CD14-positive monocyte (primary cell): ENCODE measurements at regions not wholly inside any gene's neighbourhood (a gene's known extent, or its start where the extent isn't known, plus 50 kb on each side); places are given as distances from the start of the nearest gene placed in this dataset.

Experiments
- DNase-seq, 3 donors: peaks; one replicate each; pipeline ENCODE4 v3.0.0-alpha.2; 2011 to 2022
- H2AFZ ChIP-seq: 2 replicates; pipeline ENCODE4 v1.6.0; 2012; ENCODE audit warnings: mild to moderate bottlenecking, low read depth, low read length, inconsistent platforms; ENCODE audit not compliant: insufficient read depth, poor library complexity, severe bottlenecking
- H3K27ac ChIP-seq, 2 donors: 1 replicate in 1 of 2; 2 replicates in 1 of 2; pipeline ENCODE4 v1.5.1; 2012 to 2013; ENCODE audit warnings: low read length in 2 of 2, control low read depth in 1 of 2, inconsistent platforms in 1 of 2, low read depth in 1 of 2, mild to moderate bottlenecking in 1 of 2
- H3K27me3 ChIP-seq, 2 donors: one replicate each; pipeline versions ENCODE4 v1.6.0 to v1.6.1; 2011 to 2013; ENCODE audit warnings: low read length in 2 of 2; ENCODE audit not compliant: control insufficient read depth in 2 of 2, insufficient read depth in 2 of 2
- H3K36me3 ChIP-seq, 2 donors: replicated peaks in 1 of 2; 1 replicate in 1 of 2; 2 replicates in 1 of 2; pipeline versions ENCODE4 v1.5.1 to v1.6.1; 2012 to 2013; ENCODE audit warnings: low read length in 2 of 2, control low read depth in 1 of 2, inconsistent platforms in 1 of 2, mild to moderate bottlenecking in 1 of 2; ENCODE audit not compliant: insufficient read depth in 2 of 2, control insufficient read depth in 1 of 2
- H3K4me1 ChIP-seq, 2 donors: 1 replicate in 1 of 2; 2 replicates in 1 of 2; pipeline versions ENCODE4 v1.5.1 to v1.6.1; 2012 to 2013; ENCODE audit warnings: low read length in 2 of 2, control low read depth in 1 of 2, inconsistent platforms in 1 of 2, mild to moderate bottlenecking in 1 of 2, moderate library complexity in 1 of 2; ENCODE audit not compliant: insufficient read depth in 2 of 2, control insufficient read depth in 1 of 2
- H3K4me2 ChIP-seq: replicated peaks from 2 replicates; pipeline ENCODE3; 2012; ENCODE audit warnings: low read length, moderate library complexity, mild to moderate bottlenecking; ENCODE audit not compliant: poor library complexity, severe bottlenecking; ENCODE audit errors: extremely low read depth
- H3K4me3 ChIP-seq, 3 experiments: fragments of 200-600 bp in 1 of 3; sonication (generic) in 1 of 3; replicated peaks in 1 of 3; 1 replicate in 2 of 3; 2 replicates in 1 of 3; pipeline ENCODE4 v1.5.1; 2011 to 2013; ENCODE audit warnings: low read length in 3 of 3, mild to moderate bottlenecking in 3 of 3, control low read depth in 2 of 3, low read depth in 2 of 3, inconsistent platforms in 1 of 3, moderate library complexity in 1 of 3
- H3K79me2 ChIP-seq: 2 replicates; pipeline ENCODE4 v1.6.0; 2012; ENCODE audit warnings: mild to moderate bottlenecking, control low read depth, inconsistent platforms, low read length, moderate library complexity; ENCODE audit not compliant: insufficient read depth
- H3K9ac ChIP-seq: 2 replicates; pipeline ENCODE4 v1.6.0; 2017; ENCODE audit warnings: low read length, mild to moderate bottlenecking; ENCODE audit not compliant: insufficient read depth, poor library complexity, severe bottlenecking
- H3K9me3 ChIP-seq, 2 donors: replicated peaks in 1 of 2; 1 replicate in 1 of 2; 2 replicates in 1 of 2; pipeline versions ENCODE4 v1.5.1 to v1.6.1; 2012 to 2013; ENCODE audit warnings: low read length in 2 of 2, control low read depth in 1 of 2; ENCODE audit not compliant: control insufficient read depth in 1 of 2, insufficient read depth in 1 of 2
- H4K20me1 ChIP-seq: 2 replicates; pipeline ENCODE4 v1.6.0; 2012; ENCODE audit warnings: mild to moderate bottlenecking, low read length, control low read depth, moderate library complexity; ENCODE audit not compliant: insufficient read depth
- H3K27ac Mint-ChIP-seq, 7 donors: one replicate each; pipeline ENCODE4 v1.8.0; 2020; ENCODE audit warnings: mild to moderate bottlenecking in 7 of 7, mixed read lengths in 7 of 7, moderate library complexity in 6 of 7, inconsistent platforms in 2 of 7
- H3K27me3 Mint-ChIP-seq, 3 donors: one replicate each; pipeline ENCODE4 v1.8.0; 2021 to 2022; ENCODE audit warnings: low read depth in 3 of 3, mild to moderate bottlenecking in 3 of 3, mixed read lengths in 3 of 3, moderate library complexity in 3 of 3, inconsistent platforms in 1 of 3
- H3K36me3 Mint-ChIP-seq, 2 donors: one replicate each; pipeline ENCODE4 v1.8.0; 2020; ENCODE audit warnings: mixed read lengths in 2 of 2, inconsistent platforms in 1 of 2, mild to moderate bottlenecking in 1 of 2
- H3K4me1 Mint-ChIP-seq: one replicate; pipeline ENCODE4 v1.8.0; 2020; ENCODE audit warnings: mild to moderate bottlenecking, mixed read lengths
- H3K4me3 Mint-ChIP-seq, 2 donors: one replicate each; pipeline ENCODE4 v1.8.0; 2020; ENCODE audit warnings: mild to moderate bottlenecking in 2 of 2, mixed read lengths in 2 of 2, moderate library complexity in 1 of 2
- H3K9me3 Mint-ChIP-seq, 7 donors: one replicate each; pipeline ENCODE4 v1.8.0; 2020 to 2022; ENCODE audit warnings: mixed read lengths in 7 of 7, mild to moderate bottlenecking in 6 of 7, moderate library complexity in 6 of 7, inconsistent platforms in 2 of 7
- WGBS: methylation state at CpG from one replicate; pipeline ENCODE4 v1.1.5; 2013; ENCODE audit warnings: missing lambda C conversion rate; ENCODE audit not compliant: insufficient coverage; 5-methylcytosine and 5-hydroxymethylcytosine counted together
- intact Hi-C, 2 donors: fragments of 100-400 bp; cut with micrococcal nuclease; formaldehyde crosslinking; loops; one replicate each; pipeline versions ENCODE4 v1.15.0 to v1.15.1; 2023
- TF ChIP-seq, protein P1 (sequence below): fragments of 200-600 bp; IDR thresholded peaks from one replicate; pipeline ENCODE4 v1.8.0; 2022; ENCODE audit warnings: antibody characterized with exemption, mild to moderate bottlenecking

DNA sequence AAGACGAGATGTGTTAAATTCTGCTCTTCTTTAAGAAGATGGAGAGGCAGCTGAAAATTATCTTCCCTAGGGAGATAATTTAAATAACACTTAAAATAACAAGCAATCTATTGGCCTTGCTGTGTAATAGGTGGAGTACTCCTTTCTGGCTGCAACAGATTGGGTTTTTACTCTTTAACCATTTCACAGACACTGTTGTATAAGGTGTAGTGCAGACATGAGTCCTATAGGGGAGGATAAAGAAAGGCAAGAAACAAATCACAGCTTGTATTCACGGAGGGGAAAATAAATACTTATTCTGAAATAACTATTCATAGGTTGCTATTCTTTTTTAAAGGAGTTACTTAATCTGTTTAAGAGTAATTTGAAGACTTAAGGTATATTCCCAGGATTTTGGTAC lies 252.0 kb downstream of the ZPLD1 start:
- H3K9me3 Mint-ChIP-seq: peaks cover 0 to 3% (median 0%) of the 10 kb centered on the region in 7 donors
- H3K4me3 Mint-ChIP-seq: no peak overlapping the region
- Histone ChIP-seq H3K27me3 (no peaks in the 10 kb centered on the region), H3K4me3 (no peak overlapping the region), H3K4me2 (no peak overlapping the region), H3K79me2 (no peaks in the 10 kb centered on the region), H3K9me3 (no peaks in the 10 kb centered on the region), H4K20me1 (no peaks in the 10 kb centered on the region), H3K27ac (no peak overlapping the region), H3K36me3 (no peaks in the 10 kb centered on the region), H2AFZ (no peak overlapping the region), H3K9ac (no peak overlapping the region), H3K4me1 (no peaks in the 10 kb centered on the region)
- no CpG with 5 or more reads among the region's 2 CpGs for WGBS
- no peaks in the 10 kb centered on the region for H3K4me1 Mint-ChIP-seq
- TF ChIP-seq, protein P1, sequence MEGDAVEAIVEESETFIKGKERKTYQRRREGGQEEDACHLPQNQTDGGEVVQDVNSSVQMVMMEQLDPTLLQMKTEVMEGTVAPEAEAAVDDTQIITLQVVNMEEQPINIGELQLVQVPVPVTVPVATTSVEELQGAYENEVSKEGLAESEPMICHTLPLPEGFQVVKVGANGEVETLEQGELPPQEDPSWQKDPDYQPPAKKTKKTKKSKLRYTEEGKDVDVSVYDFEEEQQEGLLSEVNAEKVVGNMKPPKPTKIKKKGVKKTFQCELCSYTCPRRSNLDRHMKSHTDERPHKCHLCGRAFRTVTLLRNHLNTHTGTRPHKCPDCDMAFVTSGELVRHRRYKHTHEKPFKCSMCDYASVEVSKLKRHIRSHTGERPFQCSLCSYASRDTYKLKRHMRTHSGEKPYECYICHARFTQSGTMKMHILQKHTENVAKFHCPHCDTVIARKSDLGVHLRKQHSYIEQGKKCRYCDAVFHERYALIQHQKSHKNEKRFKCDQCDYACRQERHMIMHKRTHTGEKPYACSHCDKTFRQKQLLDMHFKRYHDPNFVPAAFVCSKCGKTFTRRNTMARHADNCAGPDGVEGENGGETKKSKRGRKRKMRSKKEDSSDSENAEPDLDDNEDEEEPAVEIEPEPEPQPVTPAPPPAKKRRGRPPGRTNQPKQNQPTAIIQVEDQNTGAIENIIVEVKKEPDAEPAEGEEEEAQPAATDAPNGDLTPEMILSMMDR: no peak
- no peak for DNase-seq
- H3K27ac Mint-ChIP-seq: no peak overlapping the region
- H3K27me3 Mint-ChIP-seq: no peaks in the 10 kb centered on the region
- no peaks in the 10 kb centered on the region for H3K36me3 Mint-ChIP-seq
- intact Hi-C loops: no loop called here

DNA sequence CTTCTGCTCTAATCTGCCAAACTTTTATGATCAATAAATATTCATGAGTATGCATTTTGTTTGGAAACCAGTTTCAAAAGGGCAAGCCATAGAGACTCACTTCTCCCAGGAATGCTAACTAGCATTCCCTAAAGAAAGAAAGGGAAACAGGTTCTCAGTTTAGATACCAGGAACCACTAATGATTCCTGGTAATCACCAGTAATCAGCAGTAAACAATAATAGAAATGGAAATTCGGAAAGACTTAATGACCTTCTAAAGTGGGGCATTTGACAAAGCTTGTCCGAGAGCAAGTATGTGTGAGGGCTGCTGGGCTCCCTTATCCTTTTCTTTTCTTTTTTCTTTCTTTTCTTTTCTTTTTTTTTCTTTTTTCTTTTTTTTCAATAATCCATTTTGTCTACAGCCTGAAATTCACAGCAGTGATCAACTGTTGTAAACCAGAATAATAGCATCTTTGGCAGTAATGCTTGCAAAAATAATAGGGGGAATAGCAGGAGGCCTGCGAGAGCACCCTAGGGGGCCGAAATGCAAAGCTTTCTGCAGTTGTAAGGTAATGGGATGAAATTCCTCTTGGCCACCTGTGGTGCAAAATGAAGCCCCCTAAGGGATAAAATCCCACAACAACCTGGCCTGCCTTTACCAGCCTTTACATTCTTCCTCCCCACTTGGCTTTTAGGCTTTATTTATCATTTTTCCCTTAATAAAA lies 253.2 kb downstream of the ZPLD1 start:
- H3K36me3 ChIP-seq: no peaks in the 10 kb centered on the region
- no peak overlapping the region for H3K9ac ChIP-seq
- intact Hi-C loops: no loop called here
- H3K4me1 Mint-ChIP-seq: no peaks in the 10 kb centered on the region
- H3K36me3 Mint-ChIP-seq: no peaks in the 10 kb centered on the region
- no peaks in the 10 kb centered on the region for H3K27me3 Mint-ChIP-seq
- H3K79me2 ChIP-seq: no peaks in the 10 kb centered on the region
- H3K27ac ChIP-seq: no peak overlapping the region
- no peak overlapping the region for H3K4me3 ChIP-seq
- H3K9me3 Mint-ChIP-seq: peaks cover 0 to 4% (median 0%) of the 10 kb centered on the region in 7 donors
- H3K4me1 ChIP-seq: no peaks in the 10 kb centered on the region
- H2AFZ ChIP-seq: no peak overlapping the region
- DNase-seq: no peak
- H4K20me1 ChIP-seq: no peaks in the 10 kb centered on the region
- TF ChIP-seq, protein P1: no peak
- no CpG with 5 or more reads among the region's 4 CpGs for WGBS
- H3K27me3 ChIP-seq: no peaks in the 10 kb centered on the region
- no peak overlapping the region for H3K4me3 Mint-ChIP-seq
- H3K4me2 ChIP-seq: no peak overlapping the region
- no peaks in the 10 kb centered on the region for H3K9me3 ChIP-seq
- no peak overlapping the region for H3K27ac Mint-ChIP-seq
